H1 (cell line): ENCODE measurements at regions not wholly inside any gene's neighbourhood (a gene's known extent, or its start where the extent isn't known, plus 50 kb on each side); places are given as distances from the start of the nearest gene placed in this dataset.

ENCODE experiments used
- CBX5 ChIP-seq: fragments of 300-800, 300-1000 bp; sonication (generic); IDR thresholded peaks from 2 replicates; pipeline ENCODE4 v1.7.1; 2016; ENCODE audit warnings: antibody characterized with exemption, low read length, low read depth
- CHD7 ChIP-seq: fragments of 300-600 bp; sonication (generic); IDR thresholded peaks from 2 replicates; pipeline ENCODE4 v1.7.1; 2012; ENCODE audit warnings: low read length, moderate library complexity, mild to moderate bottlenecking, inconsistent platforms; ENCODE audit not compliant: insufficient replicate concordance
- TAF1 ChIP-seq: IDR thresholded peaks from 2 replicates; pipeline ENCODE4 v1.6.1; 2011; ENCODE audit warnings: mild to moderate bottlenecking, low read depth, low read length
- TBP ChIP-seq: IDR thresholded peaks from 2 replicates; pipeline ENCODE4 v1.6.1; 2011; ENCODE audit warnings: low read depth, low read length, improper control_type of control experiment
- YY1 ChIP-seq: IDR thresholded peaks from 2 replicates; pipeline ENCODE4 v1.6.1; 2011; ENCODE audit warnings: low read depth, mild to moderate bottlenecking, low read length

GRCh38 chr1:181386340-181386739, 97.0 kb upstream of the CACNA1E start (continued):
- no peak for TF ChIP-seq CHD7
- no peak for TF ChIP-seq CBX5
- no peak for TF ChIP-seq YY1
- TF ChIP-seq TBP = no peak
- no peak for TF ChIP-seq TAF1
